EH (cell line): ENCODE measurements at regions not wholly inside any gene's neighbourhood (a gene's known extent, or its start where the extent isn't known, plus 50 kb on each side); places are given as distances from the start of the nearest gene placed in this dataset.
"Not testable (repeated sequence)": the region's sequence is repeated elsewhere in the genome, so short reads cannot be mapped to it uniquely, and the experiment has no call there.

Experiments
- DNase-seq: peaks from one replicate; pipeline ENCODE4 v3.0.0-alpha.2; 2015; ENCODE audit warnings: low read depth

DNA sequence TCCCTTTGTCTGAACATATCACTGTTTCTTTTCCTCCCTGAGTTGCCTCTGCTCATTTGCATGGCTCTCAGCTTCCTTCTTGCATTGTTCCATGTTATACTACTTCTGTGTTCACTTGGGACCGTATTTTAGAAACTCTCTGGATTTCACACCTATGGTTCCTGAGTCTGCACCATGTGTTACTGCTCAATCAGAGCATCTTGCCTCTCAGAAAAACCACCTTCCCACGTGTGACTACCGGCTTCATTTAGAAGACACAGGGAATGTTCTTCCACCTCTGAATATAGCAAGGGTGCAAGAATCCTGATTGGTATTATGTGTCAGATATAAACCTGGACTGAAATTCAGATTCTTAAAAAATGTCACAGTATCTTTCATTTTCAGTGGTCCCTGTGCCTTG is 731.2 kb downstream of the TDRD15 start:
- no peak for DNase-seq

- no peak for DNase-seq
Observed at GRCh38 chr2:21856708-21857107, 732.9 kb downstream of the TDRD15 start.

- no peak for DNase-seq
Observed at GRCh38 chr2:21860907-21861306, 737.1 kb downstream of the TDRD15 start.

DNA sequence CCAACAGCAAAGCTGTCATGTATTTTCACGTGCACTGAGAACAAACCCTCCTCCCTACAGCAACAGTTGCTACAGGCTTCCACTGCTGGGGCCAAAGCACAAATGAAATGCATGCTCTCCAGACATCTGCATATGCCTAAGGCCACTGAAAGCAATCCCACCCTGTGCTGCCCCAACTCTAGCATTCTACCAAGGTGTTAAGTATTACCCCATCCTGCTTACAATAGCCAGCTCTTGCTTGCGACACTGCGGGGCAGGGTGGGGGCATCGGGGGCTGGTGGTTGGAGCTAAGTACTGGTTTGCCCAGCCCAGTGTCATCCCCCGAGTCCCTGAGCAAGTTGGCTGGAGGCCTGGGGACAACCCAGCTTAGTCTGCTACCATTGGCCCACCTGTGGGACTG is 742.5 kb downstream of the TDRD15 start:
- DNase-seq = no peak

- no peak for DNase-seq
Observed at GRCh38 chr2:21887881-21888280, 764.1 kb downstream of the TDRD15 start.

GRCh38 chr2:21890041-21890440 is 766.3 kb downstream of the TDRD15 start:
- no peak for DNase-seq

- DNase-seq = no peak
Observed at GRCh38 chr2:21890716-21891115, 766.9 kb downstream of the TDRD15 start.

DNA sequence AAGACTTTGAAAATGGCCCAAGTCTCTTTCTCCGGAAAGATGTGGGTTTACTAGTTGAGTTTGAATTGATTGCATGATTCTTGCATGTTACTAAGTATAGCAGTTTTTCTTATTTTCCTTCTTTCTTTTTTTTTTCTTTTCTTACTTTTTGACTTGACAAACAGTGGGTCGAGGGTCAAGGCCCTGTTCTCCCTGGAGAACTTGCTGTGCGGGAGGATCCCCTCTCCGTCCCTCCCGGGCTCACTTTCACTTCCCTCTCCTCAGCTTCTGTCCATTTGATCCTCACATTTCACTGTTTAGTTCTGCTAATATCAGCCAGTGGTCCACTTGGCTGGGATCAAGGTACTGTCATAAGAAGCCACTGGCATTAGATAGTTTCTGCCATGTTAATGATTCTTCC is 767.4 kb downstream of the TDRD15 start:
- no peak for DNase-seq

GRCh38 chr2:21892140-21892539 is 768.4 kb downstream of the TDRD15 start:
- no peak for DNase-seq

- DNase-seq = no peak
Observed at GRCh38 chr2:21895200-21895599, 771.4 kb downstream of the TDRD15 start.

GRCh38 chr2:21908712-21909380 is 785.1 kb downstream of the TDRD15 start:
- not testable (repeated sequence) for DNase-seq

DNA sequence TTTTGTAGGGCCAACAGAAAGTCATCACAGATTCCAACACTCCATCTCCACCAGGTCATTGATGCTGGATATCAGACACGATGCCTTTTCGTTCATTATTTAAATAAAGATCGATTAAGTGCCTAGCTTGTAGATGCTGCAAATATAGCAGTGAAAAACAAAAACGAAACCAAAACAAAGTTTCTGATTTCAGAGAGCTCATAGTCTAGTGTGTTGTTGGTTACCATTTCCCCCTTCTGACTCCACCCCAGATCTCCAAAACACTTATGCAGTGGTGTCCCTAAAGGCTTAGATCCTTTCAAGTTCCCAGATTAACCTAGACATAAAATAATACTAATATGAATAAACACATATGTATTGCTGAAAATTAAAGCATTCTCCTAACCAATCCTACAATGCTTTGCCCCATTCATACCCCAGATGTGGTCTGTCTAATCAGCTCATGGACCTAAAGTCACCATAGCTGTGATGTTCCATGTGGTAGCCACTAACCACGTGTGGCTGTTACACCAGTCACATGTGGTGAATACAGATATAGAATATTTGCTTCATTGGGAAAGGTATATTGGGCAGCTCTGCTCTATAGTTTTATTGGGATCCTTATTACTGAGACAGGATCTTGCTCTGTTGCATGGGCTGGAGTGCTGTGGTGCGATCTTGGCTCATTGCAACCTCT is 787.2 kb downstream of the TDRD15 start:
- no peak for DNase-seq

DNA sequence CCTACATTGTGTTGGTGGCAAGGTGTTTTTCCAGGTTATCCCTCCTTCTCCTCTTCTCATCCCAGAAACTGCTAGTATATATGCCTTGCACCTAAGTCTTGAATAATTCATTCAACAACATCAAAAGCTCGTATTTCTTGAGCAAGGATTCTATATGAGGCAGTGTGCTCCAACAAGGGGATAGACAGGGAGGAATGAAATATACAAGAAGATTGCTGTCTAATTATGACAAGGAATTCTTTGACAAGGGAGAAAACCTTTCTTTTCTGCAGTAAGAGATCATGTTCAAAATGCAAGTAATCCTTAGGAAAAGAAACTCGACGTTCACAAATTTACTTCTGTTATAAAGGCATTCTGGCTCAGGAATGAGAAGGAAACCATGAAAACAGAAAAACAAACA is 788.6 kb downstream of the TDRD15 start:
- no peak for DNase-seq

GRCh38 chr2:21915201-21915600 is 791.4 kb downstream of the TDRD15 start:
- no peak for DNase-seq

DNA sequence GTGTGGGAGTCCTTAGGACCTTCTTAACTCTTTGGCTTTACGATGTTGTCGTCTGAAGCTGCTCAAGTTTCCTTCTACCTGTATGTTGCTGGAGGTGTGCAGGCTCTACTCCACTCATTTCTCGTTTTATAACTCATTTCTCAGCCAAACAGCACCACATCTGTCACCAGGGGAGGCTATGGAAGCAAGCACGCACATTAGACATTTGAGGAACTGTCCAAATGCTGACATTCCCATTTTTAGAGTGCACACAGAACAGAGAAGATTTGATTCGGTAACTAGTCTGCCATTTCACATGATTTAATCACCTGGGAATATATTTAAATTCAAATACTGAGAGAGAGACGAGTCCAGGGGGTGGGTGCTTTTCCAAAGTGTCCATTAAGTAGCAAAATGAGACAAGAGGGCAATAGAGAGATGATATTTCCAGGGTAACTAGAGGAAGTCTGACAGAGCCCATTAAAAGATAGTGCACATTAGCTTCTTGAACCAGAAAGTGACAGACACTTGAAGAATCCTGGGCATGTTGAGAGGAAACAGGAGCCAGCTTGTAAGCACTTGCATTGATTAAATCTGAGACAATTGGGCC is 793.3 kb downstream of the TDRD15 start:
- DNase-seq = peak; percentile 22

DNA sequence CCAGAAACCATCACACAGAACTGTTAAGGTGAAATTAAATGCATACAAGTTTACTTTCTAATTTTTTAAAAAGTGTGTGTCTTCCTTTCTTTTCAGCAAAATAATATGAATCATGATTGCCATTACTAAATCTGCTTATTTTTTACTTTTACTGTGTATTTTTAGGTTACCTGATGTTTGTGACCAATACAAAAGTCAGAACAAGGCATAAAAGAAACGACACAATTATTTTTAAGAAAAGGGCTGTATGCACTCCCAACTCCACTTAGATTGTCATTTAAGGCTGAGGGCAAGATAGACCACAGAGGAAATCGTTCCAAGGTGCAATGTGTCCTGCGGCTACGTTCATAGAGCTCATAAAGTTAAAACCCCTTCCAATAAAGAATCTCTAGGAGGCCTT is 797.0 kb downstream of the TDRD15 start:
- no peak for DNase-seq

GRCh38 chr2:21924640-21925285 is 801.0 kb downstream of the TDRD15 start:
- DNase-seq = no peak

GRCh38 chr2:21928292-21928691 is 804.5 kb downstream of the TDRD15 start:
- no peak for DNase-seq

DNA sequence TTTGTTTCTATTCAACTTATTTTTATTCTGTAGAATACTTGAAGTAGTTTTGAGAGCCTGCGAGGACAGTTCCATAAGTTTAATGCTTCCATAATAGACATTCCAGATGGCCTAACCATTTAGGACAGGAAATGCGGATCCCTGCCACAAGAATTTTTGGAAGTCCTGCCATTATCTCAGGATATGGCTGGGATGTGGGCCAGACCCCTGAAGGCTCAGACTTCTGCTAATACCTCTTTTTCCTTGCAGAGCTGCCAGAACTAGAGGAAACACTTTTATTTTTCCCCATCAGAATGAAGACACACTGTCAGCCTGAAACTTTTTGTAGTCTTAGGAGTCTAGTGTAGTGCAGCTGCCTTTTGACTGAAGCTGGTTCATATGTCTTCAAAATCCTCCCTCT is 806.5 kb downstream of the TDRD15 start:
- DNase-seq = peak; percentile 34

DNA sequence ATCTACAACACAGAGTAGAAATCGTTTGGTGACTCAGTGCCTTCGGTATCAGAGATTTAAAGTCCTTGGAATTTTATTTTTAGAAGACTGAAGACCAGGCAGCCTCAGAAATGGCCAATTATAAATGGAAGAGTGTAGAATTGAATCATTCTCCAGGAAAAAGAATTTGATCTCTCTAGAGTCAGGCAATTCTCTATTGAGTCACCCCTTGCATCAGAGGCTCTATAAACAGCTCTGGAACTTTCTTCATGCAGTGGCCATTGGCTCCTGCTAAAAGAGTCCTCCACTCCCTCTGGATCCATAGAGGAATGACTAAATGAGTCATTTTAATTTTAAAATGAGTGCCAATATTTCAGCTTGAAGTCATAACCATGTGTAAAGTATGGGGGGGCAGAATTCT is 816.2 kb downstream of the TDRD15 start:
- DNase-seq = peak; percentile 83

- no peak for DNase-seq
Observed at GRCh38 chr2:21944536-21944935, 820.8 kb downstream of the TDRD15 start.

GRCh38 chr2:21945658-21946057 is 821.9 kb downstream of the TDRD15 start:
- no peak for DNase-seq

DNA sequence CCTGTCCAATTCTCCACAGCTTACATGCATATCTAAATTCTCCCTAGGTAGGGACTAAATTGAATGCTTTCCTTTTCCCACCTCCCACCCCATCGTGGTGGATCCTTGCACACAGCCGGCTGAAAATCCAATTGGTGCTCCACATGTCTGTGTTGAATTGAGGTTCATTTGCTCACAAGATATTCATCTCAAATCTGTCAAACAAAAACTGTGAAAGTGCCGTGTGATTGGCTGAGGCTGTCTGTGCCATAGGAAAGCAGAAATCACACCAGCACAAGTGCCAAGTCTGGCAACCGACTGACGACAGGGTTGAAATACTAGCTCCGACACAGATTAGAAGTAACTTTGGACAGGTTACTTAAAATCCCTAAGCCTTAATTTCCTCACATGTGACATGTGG is 823.3 kb downstream of the TDRD15 start:
- no peak for DNase-seq
